ENCODE measurements at regions not wholly inside any gene's neighbourhood (a gene's known extent, or its start where the extent isn't known, plus 50 kb on each side); places are given as distances from the start of the nearest gene placed in this dataset.

GRCh38 chr9:107883496-107884124 lies 394.0 kb upstream of the KLF4 start:
- H4K5ac ChIP-seq (ENCODE audit: low read depth, low read length), result no peak overlapping the region
- no peak overlapping the region for H2BK5ac ChIP-seq (ENCODE audit: low read depth, low read length, poor library complexity, severe bottlenecking)
- H2BK20ac ChIP-seq (ENCODE audit: low read depth, low read length), result no peak overlapping the region; the same call in 1 of the 2 replicates
- no peaks in the 10 kb centered on the region for H3K79me1 ChIP-seq (ENCODE audit: low read depth in 1 of 2, low read length in 2 of 2)
- DNase-seq (no peak), ATAC-seq (ENCODE audit: low read depth) (no peak)
- TF ChIP-seq RAD21 (IDR thresholded peaks at IDR 0.05; ENCODE audit: low read length) (no peak), CHD1 (IDR thresholded peaks at IDR 0.05; ENCODE audit: low read depth, low read length) (no peak), RFX5 (IDR thresholded peaks at IDR 0.05; ENCODE audit: low read depth, low read length) (no peak), RCOR1 (IDR thresholded peaks at IDR 0.05; ENCODE audit: insufficient replicate concordance, low read length) (no peak), CTCF (conservative IDR thresholded peaks at IDR 0.05; ENCODE audit: low read depth, low read length) (no peak), ELK1 (IDR thresholded peaks at IDR 0.05; ENCODE audit: borderline replicate concordance, low read depth, low read length) (no peak), FOS (IDR thresholded peaks at IDR 0.05; ENCODE audit: low read depth, low read length) (no peak), POLR2A (IDR thresholded peaks at IDR 0.05; ENCODE audit: low read depth, low read length) (no peak), MAFK (IDR thresholded peaks at IDR 0.05; ENCODE audit: low read depth, low read length) (no peak), BHLHE40 (IDR thresholded peaks at IDR 0.05; ENCODE audit: low read depth, low read length) (no peak), CEBPB (IDR thresholded peaks at IDR 0.05; ENCODE audit: low read depth, low read length) (no peak), NFE2L2 (IDR thresholded peaks at IDR 0.05; ENCODE audit: low read depth, low read length) (no peak), USF2 (IDR thresholded peaks at IDR 0.05; ENCODE audit: low read depth, low read length) (no peak), MAZ (IDR thresholded peaks at IDR 0.05; ENCODE audit: borderline replicate concordance, low read depth, low read length) (no peak), MXI1 (IDR thresholded peaks at IDR 0.05; ENCODE audit: borderline replicate concordance, low read depth, low read length) (no peak), SMC3 (IDR thresholded peaks at IDR 0.05; ENCODE audit: low read depth, low read length) (no peak)
- H3K9me3 ChIP-seq (ENCODE audit: control insufficient read depth, insufficient read depth, low read length), result peaks cover 2% of the 10 kb centered on the region; the same call in 1 of the 2 replicates
- H2AK5ac ChIP-seq (ENCODE audit: low read depth, low read length), result no peak overlapping the region
- H3K27me3 ChIP-seq (ENCODE audit: control insufficient read depth, insufficient read depth, low read length), result no peaks in the 10 kb centered on the region
- no peak overlapping the region for H3K23ac ChIP-seq (ENCODE audit: low read depth, low read length)
- H3K18ac ChIP-seq (ENCODE audit: low read depth, low read length), result no peak overlapping the region
- no peak overlapping the region for H2BK15ac ChIP-seq (ENCODE audit: low read depth, low read length)
- WGBS, 2 experiments (ENCODE audit: extremely low coverage in 2 of 2, insufficient read length in 1 of 2), result no CpG with 5 or more reads among the region's 4 CpGs
- POLR2A ChIA-PET (ENCODE audit: unreplicated experiment), result no interaction called here
- H4K91ac ChIP-seq (ENCODE audit: insufficient read depth, low read depth, low read length), result no peak overlapping the region
- intact Hi-C loops (cut with micrococcal nuclease) (no loop called here), in situ Hi-C loops (cut with MboI; ENCODE audit: low sequenced_read_pairs) (loop anchor here (25.0 kb wide), 1 partner anchor 396 kb away; the partner anchor contains the start of gene KLF4), dilution Hi-C loops (cut with HindIII; ENCODE audit: low sequenced_read_pairs, unreplicated experiment) (no loop called here)
- no peak overlapping the region for H2AK9ac ChIP-seq (replicated peaks; ENCODE audit: low read depth, low read length, poor library complexity)
- H3K56ac ChIP-seq (ENCODE audit: extremely low read depth, insufficient read depth, low read length), result no peak overlapping the region
- H3K4ac ChIP-seq (ENCODE audit: low read depth, low read length), result no peak overlapping the region
- no peaks in the 10 kb centered on the region for H3K36me3 ChIP-seq (ENCODE audit: control insufficient read depth, insufficient read depth, low read length)
- H2BK120ac ChIP-seq (ENCODE audit: low read depth, low read length), result no peak overlapping the region
- no peak overlapping the region for H3K27ac ChIP-seq (ENCODE audit: insufficient read depth, low read length)
- H3K9me1 ChIP-seq (ENCODE audit: insufficient read depth, low read length), result no peaks in the 10 kb centered on the region
- CTCF ChIA-PET, result interaction anchor here (0.5 kb wide), 1 partner anchor 1016 kb away, joined by 3 read pairs; no protein-coding TSS in a partner anchor
- H3K9ac ChIP-seq (ENCODE audit: low read depth, low read length), result no peak overlapping the region
- H3K14ac ChIP-seq (replicated peaks; ENCODE audit: low read depth, low read length), result no peak overlapping the region
- no peak overlapping the region for H3K4me2 ChIP-seq (ENCODE audit: low read depth, low read length)
- no peak overlapping the region for H3K4me3 ChIP-seq (ENCODE audit: insufficient read depth, low read depth, low read length)
- no peak overlapping the region for H2AFZ ChIP-seq (replicated peaks; ENCODE audit: low read length, poor library complexity)
- no peaks in the 10 kb centered on the region for H4K20me1 ChIP-seq (ENCODE audit: insufficient read depth, low read length)
- H4K8ac ChIP-seq (ENCODE audit: low read depth in 2 of 2, low read length in 2 of 2), result no peak overlapping the region
- no TSS peak for BruUV-seq (replicated peaks)
- H3K4me1 ChIP-seq (ENCODE audit: control insufficient read depth, insufficient read depth, low read length), result peaks cover 5% of the 10 kb centered on the region; the same call in 1 of the 2 replicates
